Left lobe of liver (tissue), 2 donors: ENCODE measurements at regions not wholly inside any gene's neighbourhood (a gene's known extent, or its start where the extent isn't known, plus 50 kb on each side); places are given as distances from the start of the nearest gene placed in this dataset.
A peak's percentile ranks its signal among the peaks of the same experiment; 100 is the strongest.
"Not testable (repeated sequence)": the region's sequence is repeated elsewhere in the genome, so short reads cannot be mapped to it uniquely, and the experiment has no call there.

Experiments
- ATAC-seq: fragments of 200-7000 bp; cut with Tn5 transposase; one replicate; pipeline ENCODE4 v1.9.1; 2020; ENCODE audit warnings: mild to moderate bottlenecking, moderate library complexity
- DNase-seq: peaks from one replicate; pipeline ENCODE4 v3.0.0-alpha.2; 2020; ENCODE audit warnings: low spot score
- donor health status: DM: no; HTN: no; CAD: no; lungs with moderate emphysema.
- donor health status: DM: no; HTN: yes; CAD: no.

- DNase-seq (no peak), ATAC-seq (no peak)
Observed at GRCh38 chr2:82793711-82794435, 1665.2 kb downstream of the SUCLG1 start.

- no peak for ATAC-seq
- DNase-seq, result no peak
Observed at GRCh38 chr2:82792316-82792715, 1666.8 kb downstream of the SUCLG1 start.

- peak; percentile 94 for DNase-seq
- peak; percentile 92 for ATAC-seq
Observed at GRCh38 chr2:82790206-82791021, 1668.7 kb downstream of the SUCLG1 start.

- peak; percentile 50 for DNase-seq
- peak; percentile 75 for ATAC-seq
Observed at GRCh38 chr2:82789851-82790205, 1669.3 kb downstream of the SUCLG1 start.

- ATAC-seq (no peak), DNase-seq (no peak)
Observed at GRCh38 chr2:82781176-82781915, 1677.7 kb downstream of the SUCLG1 start.

- ATAC-seq (no peak), DNase-seq (no peak)
Observed at GRCh38 chr2:82780050-82780449, 1679.0 kb downstream of the SUCLG1 start.

GRCh38 chr2:82752396-82752795 is 1706.7 kb downstream of the SUCLG1 start:
- ATAC-seq, result no peak

GRCh38 chr2:82748653-82749052 is 1710.4 kb downstream of the SUCLG1 start:
- no peak for ATAC-seq

More at GRCh38 chr2:82752396-82752795, 1706.7 kb downstream of the SUCLG1 start:
- no peak for DNase-seq

GRCh38 chr2:82740527-82740926 is 1718.6 kb downstream of the SUCLG1 start:
- DNase-seq (no peak), ATAC-seq (no peak)

More at GRCh38 chr2:82748653-82749052, 1710.4 kb downstream of the SUCLG1 start:
- DNase-seq, result no peak

GRCh38 chr2:82737965-82738364 is 1721.1 kb downstream of the SUCLG1 start:
- not testable (repeated sequence) for DNase-seq, ATAC-seq

GRCh38 chr2:82735336-82735735 is 1723.7 kb downstream of the SUCLG1 start:
- ATAC-seq (no peak), DNase-seq (no peak)

GRCh38 chr2:82731824-82732223 is 1727.3 kb downstream of the SUCLG1 start:
- DNase-seq (no peak), ATAC-seq (peak; percentile 36)

GRCh38 chr2:82730811-82731210 is 1728.3 kb downstream of the SUCLG1 start:
- DNase-seq (no peak), ATAC-seq (no peak)

- ATAC-seq (no peak), DNase-seq (no peak)
Observed at GRCh38 chr2:82728090-82728489, 1731.0 kb downstream of the SUCLG1 start.

GRCh38 chr2:82708681-82709080 is 1750.4 kb downstream of the SUCLG1 start:
- ATAC-seq, result no peak

GRCh38 chr2:82697231-82697630 is 1761.8 kb downstream of the SUCLG1 start:
- no peak for DNase-seq
- no peak for ATAC-seq

More at GRCh38 chr2:82708681-82709080, 1750.4 kb downstream of the SUCLG1 start:
- DNase-seq, result no peak

- no peak for DNase-seq
- ATAC-seq, result no peak
Observed at GRCh38 chr2:82694431-82694830, 1764.6 kb downstream of the SUCLG1 start.

GRCh38 chr2:82690757-82691411 is 1768.2 kb downstream of the SUCLG1 start:
- ATAC-seq (no peak), DNase-seq (no peak)

- DNase-seq, result no peak
- ATAC-seq, result no peak
Observed at GRCh38 chr2:82675186-82675585, 1783.9 kb downstream of the SUCLG1 start.

- ATAC-seq, result no peak
- DNase-seq, result no peak
Observed at GRCh38 chr2:82674652-82675051, 1784.4 kb downstream of the SUCLG1 start.

- DNase-seq, result no peak
- no peak for ATAC-seq
Observed at GRCh38 chr2:82667491-82667890, 1791.6 kb downstream of the SUCLG1 start.
